NCI-H748 treated with DMSO at 0.1 percent for 48 hours (cell line): ENCODE measurements at regions not wholly inside any gene's neighbourhood (a gene's known extent, or its start where the extent isn't known, plus 50 kb on each side); places are given as distances from the start of the nearest gene placed in this dataset.
"Not testable (repeated sequence)": the region's sequence is repeated elsewhere in the genome, so short reads cannot be mapped to it uniquely, and the experiment has no call there.

Source experiments
- DNase-seq: peaks from one replicate; lab custom pipeline; 2025; lab: John Stamatoyannopoulos, UW

DNA sequence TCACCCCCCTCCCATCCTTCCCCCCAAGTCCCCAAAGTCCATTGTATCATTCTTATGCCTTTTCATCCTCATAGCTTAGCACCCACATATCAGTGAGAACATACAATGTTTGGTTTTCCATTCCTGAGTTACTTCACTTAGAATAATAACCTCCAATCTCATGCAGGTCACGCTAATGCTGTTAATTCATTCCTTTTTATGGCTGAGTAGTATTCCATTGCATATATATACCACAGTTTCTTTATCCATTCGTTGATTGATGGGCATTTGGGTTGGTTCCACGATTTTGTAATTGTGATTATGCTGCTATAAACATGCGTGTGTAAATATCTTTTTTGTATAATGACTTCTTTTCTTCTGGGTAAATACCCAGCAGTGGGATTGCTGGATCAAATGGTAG, 621.9 kb upstream of the NRP1 start:
- DNase-seq: not testable (repeated sequence)

- DNase-seq: no peak
Measured at GRCh38 chr10:33955676-33956075, 621.2 kb upstream of the NRP1 start.

GRCh38 chr10:33952692-33953360, 618.4 kb upstream of the NRP1 start:
- no peak for DNase-seq

DNA sequence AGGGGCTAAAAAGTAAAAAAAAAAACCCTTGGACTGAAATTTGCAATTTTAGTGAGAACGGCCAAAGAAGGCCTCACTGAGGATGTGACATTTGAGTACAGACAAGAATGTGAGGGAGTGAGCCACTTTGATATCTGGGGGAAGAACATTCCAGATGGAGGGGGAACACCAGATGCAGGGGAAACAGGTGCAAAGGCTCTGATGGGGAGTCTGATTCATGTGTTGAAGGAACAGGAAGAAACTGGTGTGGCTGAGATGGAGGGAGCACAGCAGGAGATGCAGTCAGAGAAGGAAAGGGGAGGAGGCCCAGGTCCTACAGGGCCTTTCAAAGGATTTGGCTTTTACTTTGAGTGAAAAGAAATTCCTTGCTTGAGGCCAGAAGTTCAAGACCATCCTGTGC, 615.7 kb upstream of the NRP1 start:
- DNase-seq: no peak

GRCh38 chr10:33947544-33947943, 613.1 kb upstream of the NRP1 start:
- no peak for DNase-seq

GRCh38 chr10:33945051-33945450, 610.6 kb upstream of the NRP1 start:
- DNase-seq: no peak

DNA sequence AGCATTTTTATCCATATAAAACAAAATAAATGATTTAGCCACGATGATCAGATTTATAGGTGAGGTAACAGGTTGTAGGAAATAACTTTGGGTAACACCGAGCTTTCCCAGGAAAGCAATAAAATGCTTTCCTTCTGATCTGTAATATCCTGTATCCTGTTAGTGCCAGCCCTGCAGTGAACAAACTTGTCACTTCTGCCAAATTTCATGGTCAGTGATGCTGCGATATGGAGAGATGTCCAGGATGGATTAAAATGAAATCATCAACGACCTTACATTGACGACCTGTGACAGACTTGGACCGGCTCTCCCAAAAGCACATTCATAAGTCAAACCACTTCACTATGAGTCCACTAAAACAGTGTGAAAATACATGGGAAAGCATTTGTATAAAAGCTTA, 608.0 kb upstream of the NRP1 start:
- DNase-seq: no peak

DNA sequence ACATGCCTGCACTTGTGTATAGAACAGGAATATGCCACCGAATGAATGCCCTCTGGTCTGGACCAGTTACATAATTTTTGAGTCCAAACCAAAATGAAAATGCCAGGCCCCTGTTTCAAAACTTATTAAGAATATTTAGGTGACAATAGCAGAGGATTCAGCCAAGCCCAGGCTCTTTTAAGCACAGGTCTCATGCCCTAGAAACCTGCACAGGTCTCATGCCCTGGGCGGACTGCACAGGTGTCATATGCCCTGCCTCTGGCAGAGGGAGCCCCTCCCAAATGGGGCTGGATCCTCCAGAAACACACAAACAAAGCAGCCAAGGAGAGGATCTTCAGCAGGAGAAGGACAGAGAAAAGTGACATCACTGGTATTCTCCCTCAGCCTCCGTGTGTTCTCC, 605.4 kb upstream of the NRP1 start:
- DNase-seq: no peak

GRCh38 chr10:33939410-33939809, 604.9 kb upstream of the NRP1 start:
- no peak for DNase-seq

GRCh38 chr10:33938001-33938400, 603.5 kb upstream of the NRP1 start:
- no peak for DNase-seq

GRCh38 chr10:33937036-33937730, 602.7 kb upstream of the NRP1 start:
- DNase-seq: no peak

GRCh38 chr10:33935350-33935749, 600.9 kb upstream of the NRP1 start:
- DNase-seq: no peak

GRCh38 chr10:33930079-33930478, 595.6 kb upstream of the NRP1 start:
- no peak for DNase-seq

DNA sequence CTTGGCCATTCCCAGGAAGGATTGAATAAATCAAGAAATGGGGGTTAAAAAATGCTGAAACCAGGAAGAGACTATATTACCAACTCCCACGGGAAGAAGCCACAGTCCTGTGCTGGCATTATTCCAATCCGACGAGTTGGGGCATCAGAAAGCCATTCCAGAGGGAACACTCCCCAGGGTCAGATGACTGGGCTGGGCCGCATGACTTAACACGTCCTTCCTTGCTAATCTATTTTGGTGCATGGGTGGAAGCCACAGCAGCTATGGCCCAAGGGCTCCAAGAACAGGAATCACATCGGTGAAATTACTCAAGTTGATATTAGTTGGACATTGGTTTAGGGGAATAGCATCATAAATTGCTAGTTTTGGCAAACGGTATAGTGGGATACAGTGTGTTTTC, 592.9 kb upstream of the NRP1 start:
- no peak for DNase-seq

- no peak for DNase-seq
Measured at GRCh38 chr10:33921970-33922605, 587.6 kb upstream of the NRP1 start.

GRCh38 chr10:33920351-33920750, 585.9 kb upstream of the NRP1 start:
- DNase-seq: no peak

DNA sequence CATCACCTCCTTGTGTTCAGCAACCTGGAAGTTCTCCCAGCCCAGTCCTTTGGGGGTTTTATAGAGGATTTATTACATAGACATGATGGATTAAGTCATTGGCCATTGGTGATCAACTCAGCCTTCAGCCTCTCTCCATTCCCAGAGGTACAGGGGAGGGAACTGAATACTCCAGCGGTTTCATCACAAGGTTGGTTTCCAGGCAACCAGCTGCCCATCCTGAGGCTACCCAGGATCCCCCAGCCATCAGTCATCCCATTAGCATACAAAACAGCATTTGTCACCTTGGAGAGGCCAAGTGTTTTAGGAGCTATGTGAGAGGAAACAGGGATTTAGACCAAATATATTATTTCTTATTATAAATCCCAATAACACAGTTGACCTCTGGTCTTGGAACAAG, 584.8 kb upstream of the NRP1 start:
- DNase-seq: no peak

DNA sequence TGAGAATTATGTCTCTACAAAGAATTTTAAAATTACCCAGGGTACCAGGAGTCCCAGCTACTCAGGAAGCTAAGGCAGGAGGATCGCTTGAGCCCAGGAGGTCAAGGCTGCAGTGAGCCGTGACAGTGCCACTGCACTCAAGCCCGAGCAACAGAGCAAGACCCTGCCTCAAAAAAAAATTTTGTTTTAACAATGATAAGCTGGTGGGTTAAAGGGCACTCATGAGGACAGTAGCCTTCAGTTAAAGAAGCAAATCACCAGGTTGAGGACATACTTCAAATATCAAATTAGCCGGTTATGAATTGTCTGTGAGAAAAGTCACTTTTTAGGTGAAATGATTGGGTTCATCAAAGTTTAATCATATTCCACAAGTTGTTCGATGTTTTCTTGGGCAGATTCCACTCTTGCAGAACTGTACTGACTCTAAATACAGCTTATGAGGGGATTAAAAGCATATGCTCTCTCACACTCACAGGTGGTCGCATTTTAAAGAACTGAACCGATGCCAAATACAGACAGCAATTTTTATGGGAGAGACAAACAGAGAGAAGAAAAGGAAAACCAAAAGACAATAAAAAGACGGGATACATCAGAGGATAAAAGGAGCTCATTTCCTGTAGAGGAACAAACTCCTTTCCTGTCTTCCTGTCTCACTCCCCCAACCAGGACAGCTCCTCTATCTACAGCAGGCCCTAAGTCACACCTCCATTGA, 582.8 kb upstream of the NRP1 start:
- DNase-seq: no peak

DNA sequence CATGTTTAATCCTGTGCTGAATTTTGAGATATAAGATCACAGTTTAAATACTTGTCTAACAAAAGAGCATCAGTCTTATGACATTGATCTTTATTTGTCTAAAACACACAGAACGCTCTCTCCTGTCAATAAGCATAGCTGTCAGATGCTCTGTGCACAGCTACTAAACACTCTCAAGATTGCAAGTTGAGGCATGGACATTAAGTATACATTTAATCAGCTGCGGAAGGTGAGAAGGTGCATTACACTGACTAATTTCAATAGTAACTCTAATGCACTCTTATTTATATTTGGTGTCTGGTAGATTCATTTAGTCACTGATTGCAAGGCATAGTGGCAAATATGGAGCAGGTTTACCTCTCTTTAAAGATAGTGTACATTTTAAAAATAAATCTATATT, 580.3 kb upstream of the NRP1 start:
- no peak for DNase-seq

- no peak for DNase-seq
Measured at GRCh38 chr10:33913194-33913593, 578.7 kb upstream of the NRP1 start.

GRCh38 chr10:33909476-33909875, 575.0 kb upstream of the NRP1 start:
- DNase-seq: not testable (repeated sequence)

GRCh38 chr10:33901166-33901565, 566.7 kb upstream of the NRP1 start:
- DNase-seq: no peak

DNA sequence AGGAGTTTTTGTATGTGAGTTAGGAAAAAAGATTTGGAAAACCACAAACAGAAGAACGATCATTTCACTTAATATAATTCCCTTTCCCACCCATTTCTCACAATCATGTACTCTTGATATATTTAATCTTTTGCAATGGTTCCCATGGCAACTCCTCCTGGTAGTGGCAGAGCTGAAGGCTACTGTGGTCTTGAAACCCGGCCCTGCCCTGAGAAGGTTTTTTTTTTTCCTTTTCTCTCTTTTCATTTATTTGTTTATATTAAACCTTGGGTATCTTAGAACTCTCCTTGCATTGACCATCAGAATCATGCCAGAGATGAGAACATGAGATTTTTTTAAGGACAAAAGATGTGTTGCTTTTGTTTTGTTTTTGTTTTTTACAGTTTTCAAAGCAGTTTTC, 566.1 kb upstream of the NRP1 start:
- no peak for DNase-seq
